Stomach smooth muscle (tissue), 2 donors: ENCODE measurements at regions not wholly inside any gene's neighbourhood (a gene's known extent, or its start where the extent isn't known, plus 50 kb on each side); places are given as distances from the start of the nearest gene placed in this dataset.

Experiments
- H3K27ac ChIP-seq: one replicate; pipeline ENCODE4 v1.7.0; 2013; ENCODE audit warnings: mild to moderate bottlenecking, low read length, inconsistent platforms
- H3K27me3 ChIP-seq, 2 donors: one replicate each; pipeline ENCODE4 v1.7.0; 2013; ENCODE audit warnings: low read length in 2 of 2; ENCODE audit not compliant: insufficient read depth in 2 of 2, control insufficient read depth in 1 of 2
- H3K36me3 ChIP-seq, 2 donors: one replicate each; pipeline ENCODE4 v1.7.0; 2013; ENCODE audit warnings: low read length in 2 of 2; ENCODE audit not compliant: control insufficient read depth in 2 of 2, insufficient read depth in 2 of 2
- H3K4me1 ChIP-seq: one replicate; pipeline ENCODE4 v1.7.0; 2013; ENCODE audit warnings: low read length; ENCODE audit not compliant: control insufficient read depth, insufficient read depth
- H3K4me3 ChIP-seq, 2 donors: one replicate each; pipeline ENCODE4 v1.7.0; 2013; ENCODE audit warnings: low read length in 2 of 2
- H3K9ac ChIP-seq, 2 donors: one replicate each; pipeline ENCODE4 v1.7.0; 2013; ENCODE audit warnings: low read length in 2 of 2, mild to moderate bottlenecking in 1 of 2
- H3K9me3 ChIP-seq, 2 donors: one replicate each; pipeline ENCODE4 v1.7.0; 2013; ENCODE audit warnings: low read length in 2 of 2; ENCODE audit not compliant: control insufficient read depth in 2 of 2
- donor health status: healthy.
- donor health status: Pancreatic carcinoma.

DNA sequence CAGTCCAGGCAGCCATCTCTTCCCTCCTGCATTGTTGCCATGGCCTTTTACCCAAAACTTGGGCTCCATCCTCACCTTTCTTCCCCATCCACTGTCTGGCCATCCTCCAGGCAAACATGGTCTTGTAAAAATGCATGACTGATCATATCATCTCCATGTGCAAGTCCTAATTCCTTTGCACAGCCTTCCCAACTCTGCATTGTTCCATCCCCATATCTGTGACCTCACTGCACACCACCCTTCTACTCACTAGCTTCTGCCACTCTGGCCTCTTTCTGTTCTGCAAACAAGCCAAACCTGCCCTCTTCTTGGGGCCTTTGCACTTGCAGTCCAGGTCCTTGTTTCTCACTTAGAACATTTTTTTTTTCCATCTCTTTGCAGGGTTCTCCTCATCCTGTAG lies 230.1 kb upstream of the GJB5 start:
- Histone ChIP-seq H3K27ac (no peak overlapping the region), H3K4me1 (no peaks in the 10 kb centered on the region), H3K4me3 (no peak overlapping the region), H3K9me3 (peaks cover 0 to 5% of the 10 kb centered on the region in 2 donors), H3K27me3 (peaks cover 0 to 5% of the 10 kb centered on the region in 2 donors), H3K9ac (no peak overlapping the region), H3K36me3 (no peaks in the 10 kb centered on the region)

DNA sequence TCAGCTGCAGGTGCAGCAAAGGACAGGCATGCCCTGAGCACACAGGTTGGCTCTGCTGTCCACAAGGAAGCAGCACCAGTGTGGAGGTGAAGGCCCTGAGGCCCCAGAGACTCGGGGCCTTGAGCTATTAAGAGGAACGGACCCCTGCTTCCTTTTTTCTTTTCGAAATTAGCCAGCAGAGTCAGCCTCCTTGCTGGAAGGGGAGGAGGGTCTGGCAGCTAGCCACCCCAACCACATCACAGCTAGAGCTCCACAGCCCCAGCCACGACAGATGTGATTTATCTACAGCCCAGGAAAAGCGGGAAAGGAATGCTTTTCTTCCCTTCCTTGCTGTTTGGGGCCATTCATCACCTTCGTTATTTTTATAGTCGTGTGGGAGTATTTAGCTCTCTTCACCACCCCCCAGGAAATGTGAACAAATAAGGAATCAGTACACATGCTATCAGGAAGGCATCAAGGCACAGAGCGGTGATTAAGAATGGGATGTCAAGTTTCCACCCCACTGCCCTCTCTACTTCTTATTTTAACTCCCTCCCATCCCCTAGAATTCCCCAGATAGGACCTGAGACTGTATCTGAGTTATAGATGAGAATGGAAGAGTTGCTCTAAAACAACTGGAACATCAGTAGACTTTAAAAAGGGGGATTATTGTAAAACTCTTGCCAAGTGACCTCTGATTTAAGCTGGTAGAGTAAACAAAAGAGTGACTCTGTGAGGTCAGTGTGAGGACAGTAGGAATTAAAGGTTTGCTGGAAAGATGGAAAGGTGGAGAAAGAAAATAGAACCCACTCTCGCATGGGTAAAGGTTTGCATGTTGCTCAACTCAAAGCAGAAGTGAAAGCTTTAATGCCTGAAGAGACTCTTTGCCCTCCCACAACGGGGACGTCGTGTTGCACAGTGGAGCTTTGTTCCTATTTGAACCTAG lies 224.7 kb upstream of the GJB5 start:
- H3K36me3 ChIP-seq: no peaks in the 10 kb centered on the region
- no peaks in the 10 kb centered on the region for H3K4me1 ChIP-seq
- H3K27me3 ChIP-seq: peaks cover 0 to 8% of the 10 kb centered on the region in 2 donors
- no peak overlapping the region for H3K9ac ChIP-seq
- H3K27ac ChIP-seq: no peak overlapping the region
- H3K4me3 ChIP-seq: no peak overlapping the region
- no peaks in the 10 kb centered on the region for H3K9me3 ChIP-seq

DNA sequence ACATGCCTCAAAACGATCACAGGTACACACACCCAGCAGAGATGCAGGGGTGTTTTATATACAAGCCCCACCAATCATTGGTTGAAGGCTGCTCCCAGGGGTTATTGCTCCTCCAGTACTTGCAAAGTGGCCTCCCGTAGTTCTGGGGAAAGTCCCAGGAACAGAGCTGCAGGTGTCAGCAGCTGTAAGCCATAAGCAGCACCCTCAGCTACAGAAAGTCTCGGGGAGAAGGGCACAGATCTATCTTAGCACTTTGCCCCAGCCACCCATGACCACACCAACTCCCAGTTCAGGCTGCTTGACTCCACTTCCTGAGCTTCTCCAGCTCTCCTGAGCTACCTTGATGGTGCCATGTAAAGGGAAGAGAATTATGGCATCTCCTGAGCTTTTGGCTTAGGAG lies 222.7 kb upstream of the GJB5 start:
- no peaks in the 10 kb centered on the region for H3K36me3 ChIP-seq
- no peaks in the 10 kb centered on the region for H3K4me1 ChIP-seq
- no peak overlapping the region for H3K4me3 ChIP-seq
- no peaks in the 10 kb centered on the region for H3K9me3 ChIP-seq
- H3K27me3 ChIP-seq: peaks cover 0 to 8% of the 10 kb centered on the region in 2 donors
- H3K27ac ChIP-seq: no peak overlapping the region
- H3K9ac ChIP-seq: no peak overlapping the region

DNA sequence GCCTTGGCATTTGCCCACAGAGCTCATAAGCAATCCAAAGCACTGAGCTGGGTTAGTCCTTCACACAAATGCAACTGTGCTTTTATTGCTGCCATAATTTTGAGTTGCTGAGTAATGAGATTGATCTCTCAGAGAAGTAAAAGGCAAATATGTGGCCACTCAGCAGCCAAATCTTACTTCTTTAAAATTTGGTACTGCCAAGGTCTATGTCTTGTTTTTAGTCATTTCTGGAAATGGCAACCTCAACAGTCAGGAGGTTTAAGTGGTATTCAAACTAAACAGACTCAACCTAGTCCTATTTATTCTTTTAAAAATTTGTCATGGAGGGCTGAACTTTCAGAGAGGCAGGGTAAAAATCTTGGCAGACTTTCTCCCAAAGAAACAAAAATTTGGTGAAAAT lies 216.4 kb upstream of the GJB5 start:
- no peaks in the 10 kb centered on the region for H3K4me1 ChIP-seq
- H3K36me3 ChIP-seq: no peaks in the 10 kb centered on the region
- H3K27ac ChIP-seq: no peak overlapping the region
- no peaks in the 10 kb centered on the region for H3K9me3 ChIP-seq
- H3K27me3 ChIP-seq: peaks cover 0 to 5% of the 10 kb centered on the region in 2 donors
- no peak overlapping the region for H3K4me3 ChIP-seq
- no peak overlapping the region for H3K9ac ChIP-seq

DNA sequence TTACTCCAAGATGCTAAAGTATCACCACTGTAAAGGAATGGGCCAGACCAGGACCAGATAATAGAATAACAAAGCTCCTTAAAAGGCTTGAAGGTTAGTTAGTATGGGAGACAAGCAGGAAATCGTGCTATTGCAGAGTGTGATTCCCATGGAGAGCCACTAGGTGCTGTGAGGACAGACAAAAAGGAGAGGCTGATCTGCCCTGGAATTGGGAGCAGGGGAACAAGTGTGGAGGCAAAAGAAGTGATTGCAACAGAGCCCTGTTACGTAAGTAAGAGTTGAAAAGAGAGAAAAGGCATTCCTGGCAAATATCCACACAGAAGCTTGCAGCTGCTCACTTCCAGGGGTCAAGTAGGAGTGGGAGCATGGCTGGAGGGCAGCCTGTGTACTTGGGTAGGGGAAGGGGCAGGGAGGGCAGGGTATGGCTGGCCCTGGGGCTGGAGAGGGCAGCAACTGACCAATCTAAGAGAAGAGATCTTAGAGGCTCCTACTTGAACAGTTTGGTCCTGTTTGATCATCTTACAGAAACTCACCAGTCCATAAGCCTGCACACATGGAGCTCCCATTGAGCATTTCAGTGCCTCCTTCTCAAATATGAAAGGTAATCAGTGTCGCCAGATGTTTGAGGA lies 207.7 kb upstream of the GJB5 start:
- Histone ChIP-seq H3K9ac (no peak overlapping the region), H3K4me1 (no peaks in the 10 kb centered on the region)

DNA sequence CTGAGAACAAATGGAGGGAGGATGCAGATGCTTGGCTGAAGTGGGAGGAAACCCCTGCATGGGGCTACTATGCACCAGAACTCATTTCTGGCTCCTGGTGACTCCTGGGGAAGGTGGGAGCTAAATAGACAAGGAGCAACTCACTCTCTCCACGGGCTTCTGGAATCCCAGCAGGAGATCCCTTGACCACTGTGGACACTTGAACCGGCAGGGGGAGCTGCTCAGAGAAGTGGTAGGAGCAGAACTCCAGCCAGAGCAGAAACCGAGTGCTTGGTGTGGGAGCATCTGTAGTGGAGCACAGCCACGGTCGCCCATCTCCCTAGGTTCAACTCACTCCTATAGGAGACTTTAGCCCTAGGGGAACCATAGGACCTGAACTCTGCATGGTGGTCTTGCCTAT lies 205.6 kb upstream of the GJB5 start:
- Histone ChIP-seq H3K9me3 (peaks cover 0 to 12% of the 10 kb centered on the region in 2 donors), H3K4me3 (no peak overlapping the region), H3K4me1 (no peaks in the 10 kb centered on the region), H3K9ac (no peak overlapping the region), H3K27me3 (peaks cover 0 to 2% of the 10 kb centered on the region in 2 donors), H3K36me3 (no peaks in the 10 kb centered on the region), H3K27ac (no peak overlapping the region)

More for the DNA sequence above, 207.7 kb upstream of the GJB5 start:
- no peaks in the 10 kb centered on the region for H3K36me3 ChIP-seq
- peaks cover 0 to 2% of the 10 kb centered on the region in 2 donors for H3K27me3 ChIP-seq
- no peak overlapping the region for H3K4me3 ChIP-seq
- H3K27ac ChIP-seq: no peak overlapping the region
- peaks cover 0 to 12% of the 10 kb centered on the region in 2 donors for H3K9me3 ChIP-seq

DNA sequence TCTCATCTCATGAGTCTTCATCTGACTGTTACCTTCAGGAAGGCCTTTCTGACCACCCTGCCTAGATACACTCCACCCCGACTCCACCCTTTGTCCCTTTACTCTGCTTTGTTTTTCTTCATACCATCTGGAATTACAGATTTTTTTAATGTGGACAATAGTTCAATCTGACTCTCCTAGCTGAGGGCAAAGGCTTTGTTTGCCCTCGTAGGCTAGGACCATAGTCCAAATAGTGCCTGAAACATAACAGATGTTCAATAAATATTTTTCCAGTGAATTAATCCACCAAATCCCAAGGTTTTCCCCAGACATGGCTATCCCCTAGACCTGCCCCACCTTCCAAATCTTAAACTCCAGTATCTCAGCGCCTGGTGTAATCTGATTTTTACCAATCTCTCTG lies 176.5 kb upstream of the GJB5 start:
- H3K4me1 ChIP-seq: no peaks in the 10 kb centered on the region
- no peaks in the 10 kb centered on the region for H3K36me3 ChIP-seq
- peaks cover 0 to 6% of the 10 kb centered on the region in 2 donors for H3K9me3 ChIP-seq
- no peak overlapping the region for H3K4me3 ChIP-seq
- H3K27ac ChIP-seq: no peak overlapping the region
- peaks cover 2% of the 10 kb centered on the region in 2 donors for H3K27me3 ChIP-seq
- H3K9ac ChIP-seq: no peak overlapping the region

DNA sequence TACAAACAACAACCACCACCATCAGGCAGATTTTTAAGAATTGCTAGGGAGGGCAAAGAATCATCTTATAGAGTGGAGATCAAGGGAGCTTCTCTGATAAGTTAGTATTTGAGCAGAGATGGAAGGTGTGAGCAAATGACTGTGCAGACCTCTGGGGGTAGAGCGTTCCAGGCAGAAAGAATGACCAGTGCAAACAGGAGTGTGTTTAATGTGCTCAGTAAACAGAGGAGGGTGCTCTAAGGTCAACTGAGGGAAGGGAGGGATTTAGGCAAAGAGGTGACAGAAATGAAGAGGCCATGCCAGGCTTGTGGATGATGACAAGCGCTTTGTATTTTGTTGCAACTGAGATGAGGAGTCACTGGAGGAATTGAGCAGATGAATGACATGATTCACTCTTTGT lies 172.5 kb upstream of the GJB5 start:
- peaks cover 4 to 9% of the 10 kb centered on the region in 2 donors for H3K27me3 ChIP-seq
- H3K4me1 ChIP-seq: no peaks in the 10 kb centered on the region
- no peak overlapping the region for H3K27ac ChIP-seq

DNA sequence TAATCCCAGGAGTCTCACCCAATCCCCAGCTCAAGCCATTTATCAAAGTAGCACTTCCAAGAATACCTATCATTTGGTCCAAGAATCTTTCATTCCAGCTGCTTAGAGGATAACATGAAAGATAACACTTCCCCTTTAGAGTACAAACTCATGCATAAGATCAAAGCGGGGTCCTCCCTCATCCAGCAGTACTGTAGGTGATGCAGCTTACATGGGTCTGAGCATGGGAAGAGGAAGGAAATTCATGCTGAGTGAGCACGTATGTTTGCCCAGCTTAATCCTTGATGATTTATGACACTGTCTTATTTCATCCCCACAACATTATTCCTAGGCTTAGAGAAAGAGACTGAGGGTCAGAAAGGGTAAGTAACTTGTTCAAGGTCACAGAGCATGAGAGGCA lies 167.1 kb upstream of the GJB5 start:
- H3K9me3 ChIP-seq: no peaks in the 10 kb centered on the region
- no peaks in the 10 kb centered on the region for H3K4me1 ChIP-seq
- H3K36me3 ChIP-seq: no peaks in the 10 kb centered on the region
- no peak overlapping the region for H3K27ac ChIP-seq
- no peak overlapping the region for H3K9ac ChIP-seq
- H3K27me3 ChIP-seq: peaks cover 5 to 9% of the 10 kb centered on the region in 2 donors
- no peak overlapping the region for H3K4me3 ChIP-seq

More for the DNA sequence above, 172.5 kb upstream of the GJB5 start:
- Histone ChIP-seq H3K9me3 (peaks cover 0 to 6% of the 10 kb centered on the region in 2 donors), H3K9ac (no peak overlapping the region), H3K36me3 (no peaks in the 10 kb centered on the region), H3K4me3 (no peak overlapping the region)

DNA sequence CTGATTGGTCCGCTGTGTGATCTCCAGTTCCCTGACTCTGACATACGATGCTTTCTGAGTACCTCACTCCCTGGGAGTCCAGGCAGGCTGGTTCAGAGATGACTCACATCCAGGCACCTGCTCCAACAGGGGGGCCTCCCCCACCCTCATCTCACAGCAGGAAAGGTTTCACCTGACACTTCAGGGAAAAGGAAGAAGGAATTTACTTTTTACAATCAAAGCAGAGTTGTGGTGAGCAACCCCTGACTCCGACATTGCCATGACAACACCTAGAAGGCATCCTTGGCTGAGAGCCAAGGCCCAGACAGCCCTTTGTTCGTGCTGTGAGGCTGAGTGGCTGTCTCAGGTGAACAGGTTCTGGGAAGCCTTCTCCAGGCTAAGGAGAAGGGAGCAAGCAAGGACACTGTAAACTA lies 164.6 kb upstream of the GJB5 start:
- H3K9ac ChIP-seq: no peak overlapping the region
- H3K27ac ChIP-seq: no peak overlapping the region
- H3K4me3 ChIP-seq: no peak overlapping the region

More for the DNA sequence above, 164.6 kb upstream of the GJB5 start:
- Histone ChIP-seq H3K9me3 (no peaks in the 10 kb centered on the region), H3K4me1 (no peaks in the 10 kb centered on the region), H3K27me3 (peaks cover 3 to 9% of the 10 kb centered on the region in 2 donors), H3K36me3 (no peaks in the 10 kb centered on the region)
